CD4-positive, alpha-beta T cell (primary cell): ENCODE measurements at regions not wholly inside any gene's neighbourhood (a gene's known extent, or its start where the extent isn't known, plus 50 kb on each side); places are given as distances from the start of the nearest gene placed in this dataset.

Source experiments
- ATAC-seq: fragments of 200-7000 bp; cut with Tn5 transposase; one replicate; pipeline ENCODE4 v1.10.0; 2022; ENCODE audit warnings: mild to moderate bottlenecking; ENCODE audit not compliant: poor library complexity
- CTCF ChIA-PET: fragments of 350-600 bp; sonication (Branson Sonifier 250); formaldehyde crosslinking; loops from one replicate; lab custom pipeline; 2021; ENCODE audit warnings: antibody characterized with exemption, inconsistent platforms; lab: Charles Lee
- POLR2A ChIA-PET: fragments of 350-600 bp; sonication (Branson Sonifier 250); formaldehyde crosslinking; loops from one replicate; lab custom pipeline; 2021; ENCODE audit warnings: antibody characterized with exemption, inconsistent platforms; lab: Charles Lee
- DNase-seq, 14 experiments: peaks; one replicate each; pipeline ENCODE4 v3.0.0-alpha.2; 2013 to 2020; ENCODE audit warnings: mixed read lengths in 2 of 14
- H3K27ac ChIP-seq, 2 donors: one replicate each; pipeline versions ENCODE4 v1.5.1 to v1.7.0; 2013; ENCODE audit warnings: low read length in 2 of 2, low read depth in 1 of 2, mild to moderate bottlenecking in 1 of 2
- H3K27me3 ChIP-seq, 2 experiments: 1 replicate in 1 of 2; 2 replicates in 1 of 2; pipeline versions ENCODE4 v1.6.1 to v1.7.0; 2013; ENCODE audit warnings: low read length in 2 of 2, control low read depth in 1 of 2, mild to moderate bottlenecking in 1 of 2, moderate library complexity in 1 of 2; ENCODE audit not compliant: insufficient read depth in 2 of 2, control insufficient read depth in 1 of 2
- H3K36me3 ChIP-seq: one replicate; pipeline ENCODE4 v1.6.1; 2013; ENCODE audit warnings: low read length, control low read depth; ENCODE audit not compliant: insufficient read depth
- H3K4me1 ChIP-seq: one replicate; pipeline ENCODE4 v1.6.1; 2013; ENCODE audit warnings: low read length, control low read depth; ENCODE audit not compliant: insufficient read depth
- H3K4me3 ChIP-seq: one replicate; pipeline ENCODE4 v1.5.1; 2013; ENCODE audit warnings: mild to moderate bottlenecking, low read length, moderate library complexity
- H3K9me3 ChIP-seq, 2 experiments: 1 replicate in 1 of 2; 2 replicates in 1 of 2; pipeline versions ENCODE4 v1.6.1 to v1.7.0; 2013; ENCODE audit warnings: low read length in 2 of 2, mild to moderate bottlenecking in 2 of 2, control low read depth in 1 of 2, moderate library complexity in 1 of 2; ENCODE audit not compliant: control insufficient read depth in 1 of 2, insufficient read depth in 1 of 2
- H3K27ac Mint-ChIP-seq: one replicate; pipeline ENCODE4 v1.8.0; 2020; ENCODE audit warnings: mixed read lengths
- H3K27me3 Mint-ChIP-seq: one replicate; pipeline ENCODE4 v1.8.0; 2021; ENCODE audit warnings: mixed read lengths
- H3K36me3 Mint-ChIP-seq: one replicate; pipeline ENCODE4 v1.8.0; 2021; ENCODE audit warnings: low read depth, mixed read lengths
- H3K4me1 Mint-ChIP-seq: one replicate; pipeline ENCODE4 v1.8.0; 2021; ENCODE audit warnings: low read depth, mixed read lengths
- H3K4me3 Mint-ChIP-seq: one replicate; pipeline ENCODE4 v1.8.0; 2020; ENCODE audit warnings: mild to moderate bottlenecking, mixed read lengths
- H3K9me3 Mint-ChIP-seq: one replicate; pipeline ENCODE4 v1.8.0; 2020; ENCODE audit warnings: mixed read lengths
- CTCF ChIP-seq: fragments of 200-600 bp; IDR thresholded peaks from one replicate; pipeline ENCODE4 v1.8.0; 2022; ENCODE audit warnings: antibody characterized with exemption, mild to moderate bottlenecking
- intact Hi-C, 2 experiments: fragments of 100-400 bp; cut with DNase I in 1 of 2; cut with micrococcal nuclease in 1 of 2; formaldehyde crosslinking; loops; one replicate each; pipeline versions ENCODE4 v1.15.1 to v1.9.0; 2023 to 2025; cut with DNase I, micrococcal nuclease

- POLR2A ChIA-PET: no interaction called here
- no peaks in the 10 kb centered on the region for H3K36me3 ChIP-seq
- Mint-ChIP-seq H3K27me3 (no peaks in the 10 kb centered on the region), H3K4me3 (no peak overlapping the region), H3K27ac (no peak overlapping the region), H3K9me3 (peaks cover 3% of the 10 kb centered on the region), H3K36me3 (no peaks in the 10 kb centered on the region), H3K4me1 (no peaks in the 10 kb centered on the region)
- H3K4me3 ChIP-seq: no peak overlapping the region
- TF ChIP-seq CTCF: no peak
- intact Hi-C loops: no loop called here
- CTCF ChIA-PET: no interaction called here
- H3K9me3 ChIP-seq: peaks cover 0 to 3% of the 10 kb centered on the region in 2 experiments
- no peaks in the 10 kb centered on the region for H3K27me3 ChIP-seq
- ATAC-seq (no peak), DNase-seq (no peak)
- H3K4me1 ChIP-seq: no peaks in the 10 kb centered on the region
- H3K27ac ChIP-seq: no peak overlapping the region
Observed at GRCh38 chr11:101188173-101188572, 58.6 kb upstream of the PGR start.

- intact Hi-C loops: no loop called here
- Mint-ChIP-seq H3K27me3 (no peaks in the 10 kb centered on the region), H3K36me3 (no peaks in the 10 kb centered on the region), H3K9me3 (peaks cover 3% of the 10 kb centered on the region), H3K4me1 (no peaks in the 10 kb centered on the region), H3K4me3 (no peak overlapping the region), H3K27ac (no peak overlapping the region)
- Histone ChIP-seq H3K36me3 (no peaks in the 10 kb centered on the region), H3K27me3 (no peaks in the 10 kb centered on the region), H3K4me1 (no peaks in the 10 kb centered on the region), H3K9me3 (peaks cover 0 to 3% of the 10 kb centered on the region in 2 experiments), H3K4me3 (no peak overlapping the region), H3K27ac (no peak overlapping the region)
- POLR2A ChIA-PET: no interaction called here
- CTCF ChIA-PET: no interaction called here
- ATAC-seq (no peak), DNase-seq (no peak)
- TF ChIP-seq CTCF: no peak
Observed at GRCh38 chr11:101187748-101188147, 58.1 kb upstream of the PGR start.

GRCh38 chr11:101185985-101186384, 56.4 kb upstream of the PGR start:
- Histone ChIP-seq H3K27me3 (no peaks in the 10 kb centered on the region), H3K4me3 (no peak overlapping the region), H3K36me3 (no peaks in the 10 kb centered on the region), H3K9me3 (peaks cover 0 to 3% of the 10 kb centered on the region in 2 experiments), H3K4me1 (no peaks in the 10 kb centered on the region), H3K27ac (no peak overlapping the region)
- intact Hi-C loops: no loop called here
- Mint-ChIP-seq H3K27ac (no peak overlapping the region), H3K4me3 (no peak overlapping the region), H3K27me3 (no peaks in the 10 kb centered on the region), H3K4me1 (no peaks in the 10 kb centered on the region), H3K9me3 (peaks cover 3% of the 10 kb centered on the region), H3K36me3 (no peaks in the 10 kb centered on the region)
- ATAC-seq (no peak), DNase-seq (no peak)
- TF ChIP-seq CTCF: no peak
- ChIA-PET POLR2A (no interaction called here), CTCF (no interaction called here)
